ENCODE measurements at regions not wholly inside any gene's neighbourhood (a gene's known extent, or its start where the extent isn't known, plus 50 kb on each side); places are given as distances from the start of the nearest gene placed in this dataset.

- TF ChIP-seq CTCF (IDR thresholded peaks at IDR 0.05) (no peak), TEAD4 (CRISPR knock-in tag; IDR thresholded peaks at IDR 0.05) (no peak), FOXP4 (CRISPR knock-in tag; IDR thresholded peaks at IDR 0.05) (no peak), GRHL2 (CRISPR knock-in tag; IDR thresholded peaks at IDR 0.05; ENCODE audit: insufficient replicate concordance, severe bottlenecking) (no peak), KAT7 (CRISPR knock-in tag; IDR thresholded peaks at IDR 0.05; ENCODE audit: borderline replicate concordance) (no peak), HMGXB4 (CRISPR knock-in tag; IDR thresholded peaks at IDR 0.05) (no peak), ZNF512 (CRISPR knock-in tag; IDR thresholded peaks at IDR 0.05; ENCODE audit: borderline replicate concordance) (no peak), ZNF423 (CRISPR knock-in tag; IDR thresholded peaks at IDR 0.05) (no peak), SP1 (CRISPR knock-in tag; conservative IDR thresholded peaks at IDR 0.05) (no peak), USF2 (CRISPR knock-in tag; IDR thresholded peaks at IDR 0.05) (no peak), NFE2L1 (CRISPR knock-in tag; IDR thresholded peaks at IDR 0.05) (no peak), ELF4 (CRISPR knock-in tag; IDR thresholded peaks at IDR 0.05; ENCODE audit: low read depth) (no peak)
These were observed 59.5 kb upstream of the CTAGE1 start for GRCh38 chr18:22477222-22477621.

Measured in WTC11 (cell line).